ENCODE measurements at regions not wholly inside any gene's neighbourhood (a gene's known extent, or its start where the extent isn't known, plus 50 kb on each side); places are given as distances from the start of the nearest gene placed in this dataset.

DNA sequence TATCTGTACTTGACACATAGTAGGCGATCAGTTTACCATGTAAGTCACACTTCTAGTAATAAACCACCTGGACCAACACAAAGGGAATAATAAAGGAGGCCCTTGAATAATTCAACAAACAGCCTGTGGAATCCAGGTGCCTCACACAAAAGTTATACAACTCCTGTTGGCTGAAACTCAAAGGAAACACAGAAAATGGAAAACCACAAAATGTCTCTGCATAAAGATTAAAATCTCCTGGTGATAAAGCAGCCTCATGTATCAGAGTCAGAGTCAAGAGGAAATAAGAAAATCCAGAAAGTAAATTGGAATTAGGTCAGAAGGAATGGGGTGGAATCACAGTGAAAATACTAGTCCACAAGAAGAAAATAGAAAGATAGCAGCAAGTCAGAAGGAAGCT lies 592.5 kb downstream of the NPHP4 start:
- intact Hi-C loops (cut with micrococcal nuclease; ENCODE audit: unreplicated experiment) = no loop called here
- Mint-ChIP-seq H3K4me1 (ENCODE audit: low read depth, unreplicated experiment) (no peaks in the 10 kb centered on the region), H3K4me3 (ENCODE audit: low read depth, unreplicated experiment) (no peak overlapping the region), H3K27me3 (ENCODE audit: unreplicated experiment) (no peaks in the 10 kb centered on the region), H3K9me3 (ENCODE audit: low read depth, unreplicated experiment) (peaks cover 10% of the 10 kb centered on the region), H3K27ac (ENCODE audit: unreplicated experiment) (no peak overlapping the region), H3K36me3 (ENCODE audit: insufficient read depth, unreplicated experiment) (no peaks in the 10 kb centered on the region)
- TF ChIP-seq, protein P1, sequence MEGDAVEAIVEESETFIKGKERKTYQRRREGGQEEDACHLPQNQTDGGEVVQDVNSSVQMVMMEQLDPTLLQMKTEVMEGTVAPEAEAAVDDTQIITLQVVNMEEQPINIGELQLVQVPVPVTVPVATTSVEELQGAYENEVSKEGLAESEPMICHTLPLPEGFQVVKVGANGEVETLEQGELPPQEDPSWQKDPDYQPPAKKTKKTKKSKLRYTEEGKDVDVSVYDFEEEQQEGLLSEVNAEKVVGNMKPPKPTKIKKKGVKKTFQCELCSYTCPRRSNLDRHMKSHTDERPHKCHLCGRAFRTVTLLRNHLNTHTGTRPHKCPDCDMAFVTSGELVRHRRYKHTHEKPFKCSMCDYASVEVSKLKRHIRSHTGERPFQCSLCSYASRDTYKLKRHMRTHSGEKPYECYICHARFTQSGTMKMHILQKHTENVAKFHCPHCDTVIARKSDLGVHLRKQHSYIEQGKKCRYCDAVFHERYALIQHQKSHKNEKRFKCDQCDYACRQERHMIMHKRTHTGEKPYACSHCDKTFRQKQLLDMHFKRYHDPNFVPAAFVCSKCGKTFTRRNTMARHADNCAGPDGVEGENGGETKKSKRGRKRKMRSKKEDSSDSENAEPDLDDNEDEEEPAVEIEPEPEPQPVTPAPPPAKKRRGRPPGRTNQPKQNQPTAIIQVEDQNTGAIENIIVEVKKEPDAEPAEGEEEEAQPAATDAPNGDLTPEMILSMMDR (IDR thresholded peaks at IDR 0.05; ENCODE audit: unreplicated experiment) = no peak
- no TSS peak for BruUV-seq (replicated peaks)
- CTCF ChIA-PET = no interaction called here
- DNase-seq = no peak

DNA sequence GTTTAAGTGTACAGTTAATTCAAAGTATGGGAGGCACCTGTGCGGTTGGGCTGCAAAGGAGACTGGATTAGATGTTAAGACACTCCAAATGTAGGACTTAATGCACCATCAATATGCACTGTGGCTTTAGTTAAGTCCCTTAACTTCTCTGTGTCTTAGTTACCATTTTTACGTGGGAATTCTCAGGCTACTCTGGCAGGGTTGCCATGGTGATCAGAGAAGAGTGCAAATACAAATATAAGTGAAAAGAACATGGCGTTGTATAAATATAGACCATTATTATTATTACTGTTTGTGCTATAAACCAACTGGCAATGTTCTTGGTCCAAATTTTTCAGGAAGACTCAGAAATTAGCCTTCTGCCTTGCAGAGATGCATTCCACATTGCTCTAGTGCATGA lies 595.6 kb downstream of the NPHP4 start:
- H3K9me3 Mint-ChIP-seq (ENCODE audit: low read depth, unreplicated experiment) = peaks cover 14% of the 10 kb centered on the region
- TF ChIP-seq, protein P1 (IDR thresholded peaks at IDR 0.05; ENCODE audit: unreplicated experiment) = no peak
- CTCF ChIA-PET = no interaction called here
- H3K27ac Mint-ChIP-seq (ENCODE audit: unreplicated experiment) = no peak overlapping the region
- intact Hi-C loops (cut with micrococcal nuclease; ENCODE audit: unreplicated experiment) = no loop called here
- no peaks in the 10 kb centered on the region for H3K36me3 Mint-ChIP-seq (ENCODE audit: insufficient read depth, unreplicated experiment)
- no TSS peak for BruUV-seq (replicated peaks)
- no peak for DNase-seq
- no peak overlapping the region for H3K4me3 Mint-ChIP-seq (ENCODE audit: low read depth, unreplicated experiment)
- H3K27me3 Mint-ChIP-seq (ENCODE audit: unreplicated experiment) = no peaks in the 10 kb centered on the region
- H3K4me1 Mint-ChIP-seq (ENCODE audit: low read depth, unreplicated experiment) = no peaks in the 10 kb centered on the region

DNA sequence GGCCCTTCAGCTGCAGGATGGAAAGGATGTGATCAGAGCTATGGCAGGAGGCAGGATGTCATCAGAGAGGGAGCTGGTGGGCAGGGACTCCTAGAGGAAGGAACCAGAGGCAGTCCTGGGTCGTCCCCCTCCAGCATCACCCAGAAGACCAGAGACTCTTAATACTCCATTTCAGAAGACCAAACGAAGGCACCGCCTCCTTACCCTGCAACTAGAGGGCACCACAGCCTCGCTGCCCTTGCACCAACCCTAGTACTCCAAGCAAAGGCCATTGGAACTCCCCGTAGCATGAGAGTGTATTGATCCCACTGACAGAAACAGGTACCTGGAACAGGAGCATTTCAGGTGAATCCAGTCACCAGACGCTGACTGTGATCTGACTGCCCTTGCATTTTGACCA lies 598.1 kb downstream of the NPHP4 start:
- no peak overlapping the region for H3K27ac Mint-ChIP-seq (ENCODE audit: unreplicated experiment)
- CTCF ChIA-PET = no interaction called here
- H3K36me3 Mint-ChIP-seq (ENCODE audit: insufficient read depth, unreplicated experiment) = no peaks in the 10 kb centered on the region
- no peak for DNase-seq
- no TSS peak for BruUV-seq (replicated peaks)
- no peaks in the 10 kb centered on the region for H3K27me3 Mint-ChIP-seq (ENCODE audit: unreplicated experiment)
- peaks cover 10% of the 10 kb centered on the region for H3K9me3 Mint-ChIP-seq (ENCODE audit: low read depth, unreplicated experiment)
- H3K4me3 Mint-ChIP-seq (ENCODE audit: low read depth, unreplicated experiment) = no peak overlapping the region
- TF ChIP-seq, protein P1 (IDR thresholded peaks at IDR 0.05; ENCODE audit: unreplicated experiment) = no peak
- no peaks in the 10 kb centered on the region for H3K4me1 Mint-ChIP-seq (ENCODE audit: low read depth, unreplicated experiment)
- intact Hi-C loops (cut with micrococcal nuclease; ENCODE audit: unreplicated experiment) = no loop called here

DNA sequence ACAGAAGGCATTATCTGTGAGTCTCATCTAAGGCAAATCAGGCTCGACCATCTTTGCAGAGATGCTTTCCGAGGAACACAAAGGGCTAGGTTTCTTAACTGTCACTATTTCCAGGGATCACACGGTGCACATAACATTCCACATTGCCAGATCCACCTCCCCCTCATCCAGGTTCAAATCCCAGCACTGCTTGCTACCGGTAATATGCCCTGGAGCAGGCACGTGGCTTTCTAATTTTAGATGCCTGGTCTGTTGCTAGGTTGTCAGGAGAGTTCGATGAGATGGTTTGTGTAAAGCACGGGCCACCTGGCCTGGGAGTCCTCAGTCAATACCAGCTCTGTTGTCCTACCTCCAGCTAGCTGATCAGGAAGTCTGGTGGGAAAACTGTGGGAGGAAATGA lies 598.6 kb downstream of the NPHP4 start:
- H3K27me3 Mint-ChIP-seq (ENCODE audit: unreplicated experiment) = no peaks in the 10 kb centered on the region
- no peak overlapping the region for H3K4me3 Mint-ChIP-seq (ENCODE audit: low read depth, unreplicated experiment)
- H3K27ac Mint-ChIP-seq (ENCODE audit: unreplicated experiment) = no peak overlapping the region
- no TSS peak for BruUV-seq (replicated peaks)
- TF ChIP-seq, protein P1 (IDR thresholded peaks at IDR 0.05; ENCODE audit: unreplicated experiment) = no peak
- intact Hi-C loops (cut with micrococcal nuclease; ENCODE audit: unreplicated experiment) = no loop called here
- no peaks in the 10 kb centered on the region for H3K36me3 Mint-ChIP-seq (ENCODE audit: insufficient read depth, unreplicated experiment)
- peaks cover 7% of the 10 kb centered on the region for H3K9me3 Mint-ChIP-seq (ENCODE audit: low read depth, unreplicated experiment)
- H3K4me1 Mint-ChIP-seq (ENCODE audit: low read depth, unreplicated experiment) = no peaks in the 10 kb centered on the region
- no peak for DNase-seq
- CTCF ChIA-PET = no interaction called here

DNA sequence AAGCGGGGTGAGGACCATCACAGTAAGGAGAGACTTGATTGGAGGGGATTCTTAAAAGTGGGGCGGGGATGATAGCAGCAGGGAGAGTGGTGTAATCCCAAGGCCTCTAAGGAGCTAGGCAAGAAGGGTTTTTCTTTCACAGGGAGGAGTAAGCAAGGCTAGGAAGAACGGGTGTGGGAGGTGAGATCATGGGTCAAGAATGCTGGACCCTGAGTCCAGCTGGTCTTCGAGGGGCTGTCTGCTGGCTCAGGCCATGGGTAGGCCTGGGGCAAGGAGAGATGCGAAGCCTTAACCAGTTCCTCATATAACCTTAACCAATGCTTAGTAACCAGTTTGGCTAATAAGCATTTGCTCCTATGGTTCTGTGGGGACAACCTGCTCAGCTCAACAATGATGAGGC lies 599.1 kb downstream of the NPHP4 start:
- H3K36me3 Mint-ChIP-seq (ENCODE audit: insufficient read depth, unreplicated experiment) = no peaks in the 10 kb centered on the region
- no peaks in the 10 kb centered on the region for H3K4me1 Mint-ChIP-seq (ENCODE audit: low read depth, unreplicated experiment)
- intact Hi-C loops (cut with micrococcal nuclease; ENCODE audit: unreplicated experiment) = no loop called here
- no peak overlapping the region for H3K27ac Mint-ChIP-seq (ENCODE audit: unreplicated experiment)
- CTCF ChIA-PET = no interaction called here
- no peaks in the 10 kb centered on the region for H3K27me3 Mint-ChIP-seq (ENCODE audit: unreplicated experiment)
- TF ChIP-seq, protein P1 (IDR thresholded peaks at IDR 0.05; ENCODE audit: unreplicated experiment) = no peak
- peaks cover 7% of the 10 kb centered on the region for H3K9me3 Mint-ChIP-seq (ENCODE audit: low read depth, unreplicated experiment)
- no peak for DNase-seq
- H3K4me3 Mint-ChIP-seq (ENCODE audit: low read depth, unreplicated experiment) = no peak overlapping the region
- no TSS peak for BruUV-seq (replicated peaks)
